Esophagus squamous epithelium (tissue), 4 donors: ENCODE measurements at regions not wholly inside any gene's neighbourhood (a gene's known extent, or its start where the extent isn't known, plus 50 kb on each side); places are given as distances from the start of the nearest gene placed in this dataset.
"Not testable (repeated sequence)": the region's sequence is repeated elsewhere in the genome, so short reads cannot be mapped to it uniquely, and the experiment has no call there.

ENCODE experiments used
- CTCF ChIP-seq, 6 experiments: fragments of 450-650 bp in 4 of 6; fragments of 200-600 bp in 2 of 6; sonication (generic) in 2 of 6; IDR thresholded peaks; one replicate each; pipeline ENCODE4 v1.5.1; 2016 to 2019; ENCODE audit warnings: antibody characterized with exemption in 6 of 6, mild to moderate bottlenecking in 4 of 6, moderate library complexity in 4 of 6
- POLR2A ChIP-seq, 4 donors: fragments of 450-650 bp; IDR thresholded peaks; one replicate each; pipeline ENCODE4 v1.6.1; 2017; ENCODE audit warnings: antibody characterized with exemption in 4 of 4, mild to moderate bottlenecking in 4 of 4, moderate library complexity in 3 of 4

DNA sequence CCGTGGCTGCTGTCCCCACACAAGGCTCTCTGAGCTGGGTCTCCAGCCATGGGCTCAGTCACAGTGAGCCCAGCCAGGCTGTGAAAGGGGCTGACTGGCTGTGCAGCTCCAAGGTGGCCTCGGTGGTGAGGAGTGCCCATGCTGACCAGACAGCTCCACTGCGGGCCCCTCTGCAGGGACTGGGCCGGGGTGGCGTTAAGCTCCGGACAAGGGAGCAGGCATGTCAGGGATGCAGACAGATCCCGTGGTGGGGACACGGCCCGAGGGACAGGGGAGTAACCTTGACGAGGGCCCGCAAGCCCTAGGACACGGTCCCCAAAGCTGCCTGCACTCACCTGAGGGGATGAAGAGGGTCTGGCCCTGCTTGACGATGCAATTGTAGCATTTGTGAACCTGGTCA, 132.0 kb downstream of the TUBA3C start:
- not testable (repeated sequence) for TF ChIP-seq CTCF, POLR2A (IDR thresholded peaks at IDR 0.05)
